SJCRH30 (cell line): ENCODE measurements at regions not wholly inside any gene's neighbourhood (a gene's known extent, or its start where the extent isn't known, plus 50 kb on each side); places are given as distances from the start of the nearest gene placed in this dataset.

Experiments
- DNase-seq, 2 experiments: peaks; one replicate each; pipeline ENCODE4 v3.0.0-alpha.2; 2015 to 2020
- H3K27ac ChIP-seq: fragments of 250-450 bp; sonication (Bioruptor Pico); 2 replicates; pipeline ENCODE4 v1.5.1; 2020; ENCODE audit warnings: mild to moderate bottlenecking, moderate library complexity
- H3K27me3 ChIP-seq: fragments of 250-450 bp; sonication (Bioruptor Pico); 2 replicates; pipeline ENCODE4 v1.5.1; 2020; ENCODE audit warnings: mild to moderate bottlenecking, moderate library complexity
- H3K36me3 ChIP-seq: fragments of 250-450 bp; sonication (Bioruptor Pico); 2 replicates; pipeline ENCODE4 v1.5.1; 2020; ENCODE audit warnings: mild to moderate bottlenecking, moderate library complexity
- H3K4me1 ChIP-seq: fragments of 250-450 bp; sonication (Bioruptor Pico); 2 replicates; pipeline ENCODE4 v1.5.1; 2020; ENCODE audit warnings: mild to moderate bottlenecking, moderate library complexity
- H3K4me3 ChIP-seq: fragments of 250-450 bp; sonication (Bioruptor Pico); 2 replicates; pipeline ENCODE4 v1.5.1; 2020; ENCODE audit warnings: mild to moderate bottlenecking, moderate library complexity
- H3K9me3 ChIP-seq: fragments of 250-450 bp; sonication (Bioruptor Pico); replicated peaks from 2 replicates; pipeline ENCODE4 v1.5.1; 2020; ENCODE audit warnings: mild to moderate bottlenecking, moderate library complexity

GRCh38 chr14:43900173-43900655 is 606.9 kb downstream of the FSCB start:
- Histone ChIP-seq H3K36me3 (no peaks in the 10 kb centered on the region), H3K4me3 (no peak overlapping the region), H3K27ac (no peak overlapping the region), H3K4me1 (no peaks in the 10 kb centered on the region), H3K9me3 (no peaks in the 10 kb centered on the region), H3K27me3 (no peaks in the 10 kb centered on the region)
- no peak for DNase-seq

DNA sequence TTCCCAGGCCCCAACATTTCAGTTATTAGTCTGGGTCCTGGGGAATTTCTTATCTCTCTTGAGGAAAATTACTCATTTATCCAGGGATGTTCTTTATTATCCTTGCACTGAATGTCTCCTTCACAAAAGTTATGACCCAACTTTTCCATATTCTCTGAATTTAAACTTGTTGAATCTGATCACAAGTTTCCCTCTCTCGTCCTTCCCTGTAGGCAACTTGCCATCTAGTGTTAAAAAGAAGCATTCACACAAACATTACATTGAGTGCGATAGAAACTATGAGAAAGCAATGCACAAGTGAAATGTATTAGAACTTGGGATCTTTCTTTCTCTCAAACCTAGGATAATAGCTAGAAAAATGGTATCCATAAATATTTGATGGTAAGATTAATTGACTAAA is 608.4 kb downstream of the FSCB start:
- Histone ChIP-seq H3K4me1 (no peaks in the 10 kb centered on the region), H3K27ac (no peak overlapping the region), H3K27me3 (no peaks in the 10 kb centered on the region), H3K9me3 (no peaks in the 10 kb centered on the region), H3K4me3 (no peak overlapping the region), H3K36me3 (no peaks in the 10 kb centered on the region)
- DNase-seq, result peak in 1 of 2 experiments; percentile 12

DNA sequence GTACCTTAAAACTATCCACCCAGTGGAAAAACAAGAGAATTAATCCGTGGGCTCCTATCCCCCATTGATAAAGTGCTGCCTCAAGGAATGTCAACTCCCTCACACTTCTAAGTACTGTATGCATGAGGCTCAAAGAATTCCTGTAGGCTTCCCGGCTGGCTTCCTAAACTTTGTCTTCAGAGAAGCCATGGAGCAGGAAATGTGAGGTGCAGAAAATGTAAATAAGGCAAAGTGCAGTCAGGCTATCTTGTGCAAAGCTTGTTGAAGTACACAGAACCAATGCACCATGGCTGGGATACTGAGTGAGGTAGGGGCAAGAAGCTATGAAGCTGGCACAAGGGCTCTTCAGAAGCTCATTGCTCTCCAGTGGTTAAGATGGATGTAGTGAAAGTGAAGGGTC is 611.0 kb downstream of the FSCB start:
- Histone ChIP-seq H3K27ac (no peak overlapping the region), H3K27me3 (no peaks in the 10 kb centered on the region), H3K36me3 (no peaks in the 10 kb centered on the region), H3K4me1 (no peaks in the 10 kb centered on the region), H3K9me3 (no peaks in the 10 kb centered on the region), H3K4me3 (no peak overlapping the region)
- DNase-seq, result no peak

DNA sequence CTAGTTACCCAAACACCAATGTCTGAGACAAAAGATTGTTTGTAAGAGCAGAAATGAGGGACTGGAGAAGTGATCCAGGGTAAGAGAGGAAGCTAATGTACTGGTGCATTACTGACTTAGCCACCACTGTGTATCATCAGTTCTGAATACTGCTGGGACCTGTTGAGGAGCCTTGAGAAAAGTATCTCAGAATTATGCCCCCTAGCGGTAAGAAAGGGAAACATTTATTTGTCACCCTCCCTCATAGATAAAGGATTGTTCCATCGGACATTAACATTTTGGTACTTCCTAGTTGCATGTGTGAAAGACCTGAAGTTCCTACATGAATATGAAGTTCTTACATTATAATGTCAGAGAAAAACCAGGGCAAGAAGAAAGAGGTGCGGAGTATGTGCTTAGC is 612.5 kb downstream of the FSCB start:
- Histone ChIP-seq H3K27ac (no peak overlapping the region), H3K27me3 (no peaks in the 10 kb centered on the region), H3K4me3 (no peak overlapping the region), H3K9me3 (no peaks in the 10 kb centered on the region), H3K36me3 (no peaks in the 10 kb centered on the region), H3K4me1 (no peaks in the 10 kb centered on the region)
- DNase-seq, result peak in 1 of 2 experiments; percentile 65

GRCh38 chr14:43887523-43887922 is 619.6 kb downstream of the FSCB start:
- no peaks in the 10 kb centered on the region for H3K36me3 ChIP-seq
- no peak for DNase-seq
- no peak overlapping the region for H3K27ac ChIP-seq
- no peak overlapping the region for H3K4me3 ChIP-seq
- H3K4me1 ChIP-seq, result no peaks in the 10 kb centered on the region
- no peaks in the 10 kb centered on the region for H3K9me3 ChIP-seq
- no peaks in the 10 kb centered on the region for H3K27me3 ChIP-seq

DNA sequence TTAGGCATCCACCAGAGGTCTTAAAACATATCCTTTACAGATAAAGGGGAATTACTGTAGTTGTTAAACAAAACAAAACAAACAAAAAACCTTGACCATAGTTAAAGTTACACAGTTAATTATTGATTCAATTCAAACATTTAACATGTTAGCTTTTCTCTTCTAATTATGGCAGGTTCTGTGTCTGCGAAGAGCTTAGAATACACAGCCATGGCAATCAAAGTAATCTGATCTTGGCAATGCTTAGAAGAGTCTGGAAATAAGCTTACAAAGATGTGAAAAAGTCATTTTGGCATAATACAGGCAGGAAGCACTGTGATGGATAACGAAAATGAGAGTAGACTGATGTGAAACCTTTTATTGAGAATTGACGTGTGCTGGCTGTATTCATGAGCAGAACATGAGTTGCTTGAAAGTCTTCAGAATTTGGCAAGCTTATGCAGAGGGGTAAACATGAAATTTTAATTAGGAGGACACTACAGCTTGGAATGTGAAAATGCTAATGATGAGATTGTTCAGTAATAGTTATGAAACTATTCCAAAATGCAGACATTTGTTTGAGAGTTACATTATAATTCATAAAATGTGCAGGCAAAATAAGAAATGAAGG is 629.6 kb downstream of the FSCB start:
- H3K9me3 ChIP-seq, result no peaks in the 10 kb centered on the region
- no peak overlapping the region for H3K4me3 ChIP-seq
- no peaks in the 10 kb centered on the region for H3K36me3 ChIP-seq
- H3K27me3 ChIP-seq, result no peaks in the 10 kb centered on the region
- no peak for DNase-seq
- H3K4me1 ChIP-seq, result no peaks in the 10 kb centered on the region
- H3K27ac ChIP-seq, result no peak overlapping the region

- DNase-seq, result peak in 1 of 2 experiments; percentile 4
- Histone ChIP-seq H3K27ac (no peak overlapping the region), H3K4me1 (no peaks in the 10 kb centered on the region)
Observed at GRCh38 chr14:43872752-43873655, 634.1 kb downstream of the FSCB start.

DNA sequence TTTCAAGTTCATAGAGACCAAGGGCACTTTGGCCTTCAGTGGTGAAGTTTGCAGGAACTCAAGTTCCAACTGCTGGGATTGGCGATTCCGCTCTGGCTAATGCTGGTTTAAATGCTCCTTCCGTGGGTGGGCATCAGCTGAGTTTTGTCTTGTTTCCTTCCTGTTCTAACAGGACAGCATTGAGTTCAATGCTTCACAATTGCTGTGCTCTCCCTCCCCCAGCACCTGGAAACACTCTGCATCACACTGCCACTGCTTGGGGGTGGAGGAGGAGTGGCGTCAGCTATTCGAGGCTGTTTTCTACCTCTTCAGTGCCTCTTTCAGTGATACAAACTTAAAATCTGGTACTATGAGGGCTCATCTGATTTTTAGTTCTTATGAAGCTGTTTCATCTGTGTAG is 634.9 kb downstream of the FSCB start:
- H3K4me1 ChIP-seq, result no peaks in the 10 kb centered on the region
- H3K36me3 ChIP-seq, result no peaks in the 10 kb centered on the region
- DNase-seq, result no peak
- H3K9me3 ChIP-seq, result no peaks in the 10 kb centered on the region
- H3K27ac ChIP-seq, result no peak overlapping the region
- no peak overlapping the region for H3K4me3 ChIP-seq
- H3K27me3 ChIP-seq, result no peaks in the 10 kb centered on the region

More at GRCh38 chr14:43872752-43873655, 634.1 kb downstream of the FSCB start:
- Histone ChIP-seq H3K27me3 (no peaks in the 10 kb centered on the region), H3K9me3 (no peaks in the 10 kb centered on the region), H3K36me3 (no peaks in the 10 kb centered on the region), H3K4me3 (no peak overlapping the region)

GRCh38 chr14:43858981-43859380 is 648.1 kb downstream of the FSCB start:
- Histone ChIP-seq H3K4me1 (no peaks in the 10 kb centered on the region), H3K4me3 (no peak overlapping the region), H3K27me3 (no peaks in the 10 kb centered on the region), H3K27ac (no peak overlapping the region), H3K36me3 (no peaks in the 10 kb centered on the region), H3K9me3 (no peaks in the 10 kb centered on the region)
- DNase-seq, result no peak

DNA sequence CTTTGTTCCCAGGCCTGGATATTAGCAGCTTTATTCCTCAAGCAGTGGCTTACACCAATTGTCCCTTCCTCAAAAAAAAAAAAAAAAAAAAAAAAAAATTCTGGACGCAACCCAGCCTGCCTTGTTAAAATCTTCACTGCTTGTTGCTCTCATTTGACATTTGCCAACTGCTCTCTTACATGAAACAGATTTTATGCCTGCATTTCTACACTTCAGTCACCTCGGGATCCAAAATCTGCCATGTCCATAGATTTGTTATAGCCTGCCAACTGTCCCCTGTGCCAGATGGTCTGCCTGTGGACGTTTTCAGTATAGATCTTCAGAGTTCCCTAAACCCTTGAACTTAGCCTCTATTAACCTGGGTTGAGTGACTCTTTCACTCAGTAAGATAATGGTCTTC is 651.5 kb downstream of the FSCB start:
- Histone ChIP-seq H3K4me1 (no peaks in the 10 kb centered on the region), H3K4me3 (no peak overlapping the region), H3K27ac (no peak overlapping the region), H3K27me3 (no peaks in the 10 kb centered on the region), H3K36me3 (no peaks in the 10 kb centered on the region), H3K9me3 (no peaks in the 10 kb centered on the region)
- no peak for DNase-seq

- H3K36me3 ChIP-seq, result no peaks in the 10 kb centered on the region
- no peaks in the 10 kb centered on the region for H3K4me1 ChIP-seq
- H3K4me3 ChIP-seq, result no peak overlapping the region
- H3K27me3 ChIP-seq, result no peaks in the 10 kb centered on the region
- no peaks in the 10 kb centered on the region for H3K9me3 ChIP-seq
- no peak overlapping the region for H3K27ac ChIP-seq
- DNase-seq, result no peak
Observed at GRCh38 chr14:43853541-43853940, 653.5 kb downstream of the FSCB start.

- no peaks in the 10 kb centered on the region for H3K27me3 ChIP-seq
- no peaks in the 10 kb centered on the region for H3K9me3 ChIP-seq
- no peaks in the 10 kb centered on the region for H3K36me3 ChIP-seq
- peak; percentile 78 to 83 for DNase-seq
- H3K4me3 ChIP-seq, result no peak overlapping the region
- H3K27ac ChIP-seq, result no peak overlapping the region
- H3K4me1 ChIP-seq, result peaks cover 4% of the 10 kb centered on the region; the same call in 1 of the 2 replicates
Observed at GRCh38 chr14:43803076-43803689, 703.9 kb downstream of the FSCB start.

DNA sequence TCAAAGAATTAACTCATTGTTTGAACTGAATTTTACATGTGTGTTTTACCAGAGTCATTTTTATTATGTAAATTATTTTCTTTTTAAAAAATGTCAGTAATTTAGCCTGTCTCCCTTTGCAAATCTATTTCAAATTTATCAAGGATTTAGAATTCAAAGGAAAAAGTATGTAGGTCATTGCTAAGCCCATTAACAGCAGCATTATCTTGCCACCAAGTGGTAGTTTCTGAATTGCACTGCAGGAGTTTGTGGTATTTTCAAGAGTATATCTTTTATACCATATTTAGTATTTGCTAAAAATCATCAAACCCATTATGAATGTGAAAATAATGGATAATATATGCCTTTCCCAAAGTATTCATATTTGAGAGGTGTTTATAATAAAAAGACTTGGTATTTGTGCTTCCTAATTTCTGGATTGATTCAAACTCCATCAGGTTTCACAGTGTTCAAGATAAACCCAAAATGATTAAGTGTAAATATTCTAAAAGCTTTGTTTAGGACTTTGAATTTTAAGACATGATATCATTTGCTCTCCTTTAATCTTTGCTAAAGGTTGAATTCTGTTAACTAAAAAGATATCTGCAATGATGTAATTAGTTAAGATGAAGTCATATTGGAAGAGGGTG is 711.4 kb downstream of the FSCB start:
- Histone ChIP-seq H3K4me3 (no peak overlapping the region), H3K36me3 (no peaks in the 10 kb centered on the region), H3K27me3 (no peaks in the 10 kb centered on the region), H3K27ac (no peak overlapping the region), H3K9me3 (no peaks in the 10 kb centered on the region), H3K4me1 (no peaks in the 10 kb centered on the region)
- peak in 1 of 2 experiments; percentile 36 for DNase-seq

DNA sequence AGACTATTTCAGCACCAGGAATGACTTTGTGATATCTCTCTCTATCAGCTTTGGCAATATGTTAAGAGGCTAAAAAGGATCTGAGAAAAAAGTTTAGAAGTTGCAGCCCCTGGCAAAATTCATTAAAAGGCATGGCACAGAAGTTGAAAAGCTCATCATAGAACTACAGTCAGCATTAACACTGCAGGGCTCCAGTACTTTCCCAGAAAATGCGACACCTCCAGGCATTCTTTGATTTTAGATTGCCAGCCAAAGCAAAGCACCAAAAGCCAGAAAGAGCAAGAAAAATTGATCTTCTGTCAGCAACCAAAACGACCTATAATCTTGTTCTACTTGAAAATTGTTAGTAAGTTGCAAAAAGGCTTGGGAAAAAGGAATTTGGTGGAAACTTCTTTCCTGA is 713.5 kb downstream of the FSCB start:
- Histone ChIP-seq H3K4me1 (no peaks in the 10 kb centered on the region), H3K9me3 (no peaks in the 10 kb centered on the region), H3K27me3 (no peaks in the 10 kb centered on the region), H3K27ac (no peak overlapping the region), H3K36me3 (no peaks in the 10 kb centered on the region), H3K4me3 (no peak overlapping the region)
- no peak for DNase-seq

- H3K27ac ChIP-seq, result no peak overlapping the region
- H3K4me1 ChIP-seq, result no peaks in the 10 kb centered on the region
- no peaks in the 10 kb centered on the region for H3K36me3 ChIP-seq
- no peaks in the 10 kb centered on the region for H3K9me3 ChIP-seq
- H3K4me3 ChIP-seq, result no peak overlapping the region
- no peaks in the 10 kb centered on the region for H3K27me3 ChIP-seq
- no peak for DNase-seq
Observed at GRCh38 chr14:43792980-43793379, 714.1 kb downstream of the FSCB start.
